GM12864 (cell line): ENCODE measurements at regions not wholly inside any gene's neighbourhood (a gene's known extent, or its start where the extent isn't known, plus 50 kb on each side); places are given as distances from the start of the nearest gene placed in this dataset.
"Not testable (repeated sequence)": the region's sequence is repeated elsewhere in the genome, so short reads cannot be mapped to it uniquely, and the experiment has no call there.

Experiments used
- DNase-seq: peaks from one replicate; pipeline ENCODE4 v3.0.0-alpha.2; 2011; ENCODE audit warnings: low read depth
- H3K4me3 ChIP-seq: 2 replicates; pipeline ENCODE4 v1.5.1; 2011; ENCODE audit warnings: mild to moderate bottlenecking, low read depth, low read length, control low read depth
- TF ChIP-seq, protein P1 (sequence below): IDR thresholded peaks from 2 replicates; pipeline ENCODE4 v1.5.1; 2011; ENCODE audit warnings: low read depth, mild to moderate bottlenecking, moderate library complexity, low read length, control low read depth, inconsistent platforms; ENCODE audit errors: missing control alignments

- no peak overlapping the region for H3K4me3 ChIP-seq
- TF ChIP-seq, protein P1, sequence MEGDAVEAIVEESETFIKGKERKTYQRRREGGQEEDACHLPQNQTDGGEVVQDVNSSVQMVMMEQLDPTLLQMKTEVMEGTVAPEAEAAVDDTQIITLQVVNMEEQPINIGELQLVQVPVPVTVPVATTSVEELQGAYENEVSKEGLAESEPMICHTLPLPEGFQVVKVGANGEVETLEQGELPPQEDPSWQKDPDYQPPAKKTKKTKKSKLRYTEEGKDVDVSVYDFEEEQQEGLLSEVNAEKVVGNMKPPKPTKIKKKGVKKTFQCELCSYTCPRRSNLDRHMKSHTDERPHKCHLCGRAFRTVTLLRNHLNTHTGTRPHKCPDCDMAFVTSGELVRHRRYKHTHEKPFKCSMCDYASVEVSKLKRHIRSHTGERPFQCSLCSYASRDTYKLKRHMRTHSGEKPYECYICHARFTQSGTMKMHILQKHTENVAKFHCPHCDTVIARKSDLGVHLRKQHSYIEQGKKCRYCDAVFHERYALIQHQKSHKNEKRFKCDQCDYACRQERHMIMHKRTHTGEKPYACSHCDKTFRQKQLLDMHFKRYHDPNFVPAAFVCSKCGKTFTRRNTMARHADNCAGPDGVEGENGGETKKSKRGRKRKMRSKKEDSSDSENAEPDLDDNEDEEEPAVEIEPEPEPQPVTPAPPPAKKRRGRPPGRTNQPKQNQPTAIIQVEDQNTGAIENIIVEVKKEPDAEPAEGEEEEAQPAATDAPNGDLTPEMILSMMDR, result no peak
- no peak for DNase-seq
These were observed 469.6 kb downstream of the GADD45G start for GRCh38 chr9:90074316-90074962.

DNA sequence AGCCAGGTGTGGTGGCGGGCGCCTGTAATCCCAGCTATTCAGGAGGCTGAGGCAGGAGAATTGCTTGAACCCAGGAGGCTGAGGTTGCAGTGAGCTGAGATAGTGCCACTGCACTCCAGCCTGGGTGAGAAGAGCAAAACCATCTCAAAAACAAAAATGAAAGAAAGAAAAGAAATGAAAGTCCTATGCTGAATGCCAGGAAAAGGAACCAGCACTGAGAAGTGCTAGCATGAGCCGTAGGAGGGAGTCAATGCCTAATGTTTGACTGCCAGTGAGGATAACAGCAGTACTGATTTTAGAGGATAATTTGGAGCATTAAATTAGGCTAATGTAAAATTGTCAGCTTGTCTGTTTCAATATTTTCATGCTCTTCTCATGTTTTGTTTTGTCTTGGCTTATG, 472.8 kb downstream of the GADD45G start:
- not testable (repeated sequence) for DNase-seq, H3K4me3 ChIP-seq

GRCh38 chr9:90078988-90079421, 474.2 kb downstream of the GADD45G start:
- H3K4me3 ChIP-seq, result no peak overlapping the region
- TF ChIP-seq, protein P1, result no peak
- DNase-seq, result no peak

DNA sequence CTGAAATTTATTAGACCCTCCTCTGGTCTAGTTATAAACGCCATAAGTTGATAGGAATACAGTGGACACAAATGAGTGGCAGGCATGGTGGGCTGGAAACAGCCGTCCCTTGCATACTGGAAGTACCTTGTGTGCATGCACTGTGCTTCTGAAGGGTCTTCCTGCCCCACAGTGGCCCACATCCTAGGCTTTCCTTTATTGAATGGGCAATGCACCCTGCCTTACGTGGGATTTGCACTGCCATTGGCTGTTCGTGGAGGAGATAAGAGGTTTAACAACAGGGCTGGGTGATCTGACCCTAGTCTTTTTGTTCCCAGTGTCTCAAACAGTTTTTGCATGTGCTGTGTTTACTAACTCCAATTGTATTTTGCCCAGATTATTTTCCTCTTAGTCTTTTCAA, 480.8 kb downstream of the GADD45G start:
- H3K4me3 ChIP-seq, result no peak overlapping the region
- no peak for DNase-seq
- TF ChIP-seq, protein P1, result no peak

GRCh38 chr9:90086101-90086511, 481.3 kb downstream of the GADD45G start:
- TF ChIP-seq, protein P1, result no peak
- no peak for DNase-seq
- H3K4me3 ChIP-seq, result no peak overlapping the region

DNA sequence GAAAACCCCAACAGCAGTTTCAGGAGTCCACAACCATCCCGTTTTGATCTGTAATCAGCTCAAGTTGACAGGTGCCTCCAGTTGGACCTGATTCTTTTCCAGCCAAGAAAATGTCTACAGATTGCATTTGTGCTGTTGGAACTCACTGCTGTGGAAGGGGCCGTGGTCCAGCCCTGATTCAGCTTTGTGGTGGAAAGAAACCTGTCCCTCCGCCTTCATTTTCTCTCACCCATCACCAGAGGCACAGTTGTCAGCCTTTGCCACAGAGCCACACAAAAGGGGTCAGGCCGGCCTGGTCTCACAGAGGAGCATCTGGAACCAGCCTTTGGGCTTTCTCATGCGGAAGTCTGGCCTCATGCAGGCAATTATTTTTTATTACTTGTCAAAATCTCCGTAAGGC, 483.6 kb downstream of the GADD45G start:
- DNase-seq, result no peak
- H3K4me3 ChIP-seq, result no peak overlapping the region
- TF ChIP-seq, protein P1, result no peak

DNA sequence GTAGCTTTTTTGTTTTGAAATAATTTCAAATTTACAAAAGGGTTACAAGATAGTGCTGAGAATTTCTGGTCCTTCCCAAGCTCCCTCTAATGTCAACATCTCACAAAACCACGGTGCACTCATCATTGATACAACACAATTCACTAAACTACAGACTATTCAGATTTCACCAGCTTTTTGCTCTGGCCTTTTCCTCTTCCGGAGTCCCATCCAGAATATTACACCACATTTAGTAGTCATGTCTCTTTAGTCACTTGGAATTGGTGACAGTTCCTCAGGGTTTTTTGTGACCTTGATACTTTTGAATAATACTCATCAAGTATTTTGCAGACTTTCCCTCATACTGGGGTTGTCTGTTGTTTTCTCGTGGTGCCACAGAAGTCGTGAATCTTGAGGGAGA, 484.0 kb downstream of the GADD45G start:
- TF ChIP-seq, protein P1, result no peak
- no peak overlapping the region for H3K4me3 ChIP-seq
- no peak for DNase-seq
